ENCODE measurements at regions not wholly inside any gene's neighbourhood (a gene's known extent, or its start where the extent isn't known, plus 50 kb on each side); places are given as distances from the start of the nearest gene placed in this dataset.
A peak's percentile ranks its signal among the peaks of the same experiment; 100 is the strongest.
"Not testable (repeated sequence)": the region's sequence is repeated elsewhere in the genome, so short reads cannot be mapped to it uniquely, and the experiment has no call there.

GRCh38 chr5:163867324-163867723 is 361.9 kb downstream of the MAT2B start:
- H3K27ac ChIP-seq, result no peak overlapping the region
- no peak overlapping the region for H3K4me3 ChIP-seq

DNA sequence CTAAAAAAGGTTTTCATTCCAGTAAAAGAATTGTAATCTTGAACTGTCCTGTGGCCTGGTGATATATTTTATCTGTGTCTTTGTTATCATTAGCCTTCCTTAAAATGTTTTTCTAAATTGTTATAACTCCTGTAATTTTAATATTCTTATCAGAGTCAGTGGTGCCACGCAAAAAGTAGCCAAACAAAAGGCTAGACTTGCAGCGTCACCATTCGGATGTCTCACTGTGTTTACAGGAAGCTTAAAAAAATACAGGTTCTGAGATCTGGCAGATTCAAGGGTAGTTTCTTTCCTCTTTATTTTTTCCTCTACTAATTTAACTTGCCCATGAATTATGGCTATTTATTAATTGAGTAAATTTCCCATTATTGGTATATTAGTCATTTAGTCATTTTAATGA is 362.3 kb downstream of the MAT2B start:
- no peak overlapping the region for H3K4me3 ChIP-seq
- H3K27ac ChIP-seq, result no peak overlapping the region

- Histone ChIP-seq H3K4me3 (no peak overlapping the region), H3K27ac (no peak overlapping the region)
Measured at GRCh38 chr5:163869581-163869980, 364.2 kb downstream of the MAT2B start.

DNA sequence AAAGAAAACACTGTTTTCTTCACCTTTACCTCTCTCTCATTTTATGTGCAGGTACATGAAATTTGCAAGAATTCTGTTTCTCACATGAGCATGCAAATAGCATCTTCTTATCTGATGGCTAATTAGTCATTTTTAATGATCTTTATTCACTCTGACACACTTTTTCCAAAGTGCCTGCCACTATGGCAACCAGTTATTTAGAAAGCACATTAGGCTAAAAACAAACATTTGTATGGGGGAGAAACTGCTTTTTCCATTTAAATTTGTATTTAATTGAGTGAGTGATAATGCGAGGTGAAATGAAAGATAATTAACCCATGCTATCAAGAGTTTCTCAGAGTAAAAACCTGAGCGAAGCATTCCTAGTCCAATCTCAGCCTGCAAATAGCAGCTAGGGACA is 365.0 kb downstream of the MAT2B start:
- no peak overlapping the region for H3K4me3 ChIP-seq
- no peak overlapping the region for H3K27ac ChIP-seq

GRCh38 chr5:163874431-163874830 is 369.0 kb downstream of the MAT2B start:
- H3K4me3 ChIP-seq, result no peak overlapping the region
- H3K27ac ChIP-seq, result no peak overlapping the region

DNA sequence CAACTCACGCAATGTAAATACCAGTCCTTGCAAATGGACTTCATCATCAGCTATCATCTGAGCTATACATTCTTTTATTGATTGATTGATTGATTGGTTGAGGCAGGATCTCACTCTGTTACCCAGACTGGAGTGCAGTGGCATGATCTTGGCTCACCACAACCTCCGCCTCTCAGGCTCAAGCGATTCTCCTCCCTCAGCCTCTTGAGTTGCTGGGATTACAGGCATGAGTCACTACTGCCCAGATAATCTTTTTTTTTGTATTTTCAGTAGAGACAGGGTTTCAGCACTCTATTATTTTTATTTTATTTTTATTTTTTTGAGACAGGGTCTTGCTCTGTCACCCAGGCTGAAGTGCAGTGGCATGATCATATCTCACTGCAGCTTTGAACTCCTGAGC is 369.5 kb downstream of the MAT2B start:
- H3K27ac ChIP-seq, H3K4me3 ChIP-seq: not testable (repeated sequence)

GRCh38 chr5:163877865-163878264 is 372.4 kb downstream of the MAT2B start:
- no peak overlapping the region for H3K4me3 ChIP-seq

GRCh38 chr5:163878490-163878889 is 373.1 kb downstream of the MAT2B start:
- H3K4me3 ChIP-seq, result no peak overlapping the region

More at GRCh38 chr5:163877865-163878264, 372.4 kb downstream of the MAT2B start:
- H3K27ac ChIP-seq, result no peak overlapping the region

GRCh38 chr5:163880302-163880701 is 374.9 kb downstream of the MAT2B start:
- no peak overlapping the region for H3K27ac ChIP-seq
- no peak overlapping the region for H3K4me3 ChIP-seq

More at GRCh38 chr5:163878490-163878889, 373.1 kb downstream of the MAT2B start:
- H3K27ac ChIP-seq, result no peak overlapping the region

DNA sequence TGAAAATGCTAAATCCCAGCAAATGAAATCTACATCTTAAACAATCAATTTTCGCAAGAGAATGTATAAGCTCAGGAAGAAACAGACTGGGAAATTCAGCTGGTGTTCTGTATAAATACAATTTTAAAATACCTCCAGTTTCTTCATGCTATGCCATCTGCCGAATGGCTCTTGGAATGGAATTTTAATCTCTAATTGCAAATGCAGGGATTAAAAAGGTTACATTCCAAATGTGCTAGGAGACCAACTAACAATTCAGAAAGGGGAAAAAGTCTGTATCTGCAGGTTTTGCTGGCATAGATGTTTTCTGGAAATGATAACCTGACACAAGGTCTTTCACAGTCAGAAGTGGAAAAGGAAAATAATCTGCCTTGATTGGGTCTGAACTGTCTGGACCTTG is 379.7 kb downstream of the MAT2B start:
- no peak overlapping the region for H3K4me3 ChIP-seq
- no peak overlapping the region for H3K27ac ChIP-seq

DNA sequence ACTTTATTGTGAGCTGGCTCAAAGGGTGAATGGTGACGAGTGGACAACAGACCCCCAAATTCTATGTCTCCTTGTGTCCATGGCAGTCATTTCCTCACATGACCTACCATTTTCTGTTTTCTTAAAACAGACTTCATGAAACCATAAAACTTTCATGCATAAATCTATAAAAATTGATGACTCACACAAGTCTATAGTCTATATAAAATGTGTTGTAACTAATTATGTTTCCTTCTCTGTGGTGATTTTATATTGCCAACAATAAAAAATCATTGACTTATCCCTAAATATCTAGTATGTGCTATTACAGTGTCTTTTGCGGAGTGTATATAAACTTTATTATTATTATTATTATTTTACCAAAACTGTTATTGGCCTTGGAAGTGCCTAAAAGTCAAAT is 382.4 kb downstream of the MAT2B start:
- no peak overlapping the region for H3K4me3 ChIP-seq
- H3K27ac ChIP-seq, result no peak overlapping the region

- Histone ChIP-seq H3K4me3 (no peak overlapping the region), H3K27ac (no peak overlapping the region)
Measured at GRCh38 chr5:163888366-163888765, 382.9 kb downstream of the MAT2B start.

DNA sequence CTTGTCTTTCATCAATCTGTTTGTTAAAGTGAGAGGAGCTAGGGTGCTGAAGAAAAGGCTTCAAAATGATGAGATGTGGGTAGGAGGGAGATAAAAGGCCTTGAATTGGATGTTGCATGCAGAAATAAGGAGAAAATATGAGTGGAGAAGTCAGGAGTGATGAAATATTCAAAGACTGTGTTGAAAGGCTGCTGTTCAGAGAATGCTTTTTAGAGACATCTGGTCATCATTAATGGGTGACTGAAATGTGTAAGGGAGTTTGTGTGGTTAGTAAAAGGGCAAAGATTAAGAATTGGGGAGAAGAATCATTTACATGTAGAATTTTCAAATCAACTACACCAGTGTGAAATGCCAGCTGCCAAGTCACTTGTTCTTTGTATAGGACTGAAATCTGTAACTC is 383.9 kb downstream of the MAT2B start:
- no peak overlapping the region for H3K4me3 ChIP-seq
- no peak overlapping the region for H3K27ac ChIP-seq

- Histone ChIP-seq H3K27ac (no peak overlapping the region), H3K4me3 (no peak overlapping the region)
Measured at GRCh38 chr5:163890261-163890660, 384.8 kb downstream of the MAT2B start.

DNA sequence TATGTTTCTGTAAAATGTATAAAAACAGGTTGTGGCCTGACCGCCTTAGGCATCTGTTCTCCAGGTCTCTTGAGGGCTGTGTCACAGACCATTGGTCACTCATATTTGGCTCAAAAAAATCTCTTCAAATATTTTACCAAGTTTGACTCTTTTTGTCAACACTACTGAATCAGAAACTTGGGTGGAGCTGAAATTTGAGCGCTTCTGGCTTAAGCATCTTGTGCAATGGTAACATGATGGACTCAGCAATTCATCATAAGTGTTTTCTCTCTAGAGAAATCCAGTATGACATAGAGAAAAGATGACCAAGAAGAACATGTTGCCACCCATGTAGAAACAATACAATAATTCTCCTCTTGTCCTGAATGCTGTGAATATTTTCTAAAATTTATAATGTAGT is 387.9 kb downstream of the MAT2B start:
- Histone ChIP-seq H3K27ac (no peak overlapping the region), H3K4me3 (no peak overlapping the region)

- Histone ChIP-seq H3K4me3 (no peak overlapping the region), H3K27ac (no peak overlapping the region)
Measured at GRCh38 chr5:163894645-163895044, 389.2 kb downstream of the MAT2B start.

DNA sequence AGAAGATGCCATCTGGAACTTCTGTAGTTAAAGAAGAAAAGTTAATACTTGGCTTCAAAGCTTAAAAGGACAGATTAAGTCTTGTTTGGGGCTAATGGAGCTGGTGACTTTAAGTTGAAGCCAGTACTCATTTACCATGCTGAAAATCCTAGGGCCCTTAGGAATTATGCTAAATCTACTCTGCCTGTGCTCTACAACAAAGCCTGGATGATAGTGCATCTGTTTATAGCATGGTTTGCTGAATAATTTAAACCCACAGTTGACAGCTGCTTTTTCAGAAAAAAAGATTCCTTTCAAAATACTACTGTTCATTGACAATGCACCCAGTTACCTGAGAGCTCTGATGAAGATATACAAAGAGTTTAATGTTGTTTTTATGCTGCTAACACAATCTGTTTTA is 393.5 kb downstream of the MAT2B start:
- no peak overlapping the region for H3K4me3 ChIP-seq
- no peak overlapping the region for H3K27ac ChIP-seq

DNA sequence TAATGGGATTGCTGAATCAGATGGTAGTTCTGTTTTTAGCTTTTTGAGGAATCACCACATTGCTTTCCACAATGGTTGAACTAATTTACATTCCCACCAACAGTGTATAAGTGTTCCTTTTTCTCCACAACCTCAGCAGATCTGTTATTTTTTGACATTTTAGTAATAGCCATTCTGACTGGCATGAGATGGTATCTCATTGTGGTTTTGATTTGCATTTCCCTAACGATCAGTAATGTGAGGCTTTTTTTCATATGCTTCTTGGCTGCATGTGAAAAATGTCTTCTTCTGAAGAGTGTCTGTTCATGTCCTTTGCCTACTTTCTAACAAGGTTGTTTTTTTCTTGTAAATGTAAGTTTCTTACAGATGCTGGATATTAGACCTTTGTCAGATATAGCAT is 402.4 kb downstream of the MAT2B start:
- not testable (repeated sequence) for H3K4me3 ChIP-seq, H3K27ac ChIP-seq

DNA sequence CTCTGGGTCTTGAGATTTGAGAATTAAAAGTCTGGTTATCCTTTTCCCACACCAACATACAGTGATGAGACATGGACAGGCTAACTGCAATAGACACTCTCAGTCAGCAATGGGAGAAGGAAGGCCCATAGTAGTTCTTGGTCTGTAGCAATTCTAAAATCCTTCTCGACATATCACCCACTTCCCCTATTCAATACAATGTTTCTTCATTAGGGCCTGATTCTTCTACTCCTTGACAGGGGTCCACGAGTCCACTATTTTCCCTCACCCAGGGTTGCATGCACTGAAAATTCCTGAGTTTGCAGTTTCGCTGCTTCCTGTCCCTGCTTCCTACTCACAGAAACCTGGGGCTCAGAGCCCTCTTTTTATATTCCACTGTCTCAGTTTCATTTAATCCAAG is 402.8 kb downstream of the MAT2B start:
- Histone ChIP-seq H3K27ac (no peak overlapping the region), H3K4me3 (no peak overlapping the region)

- Histone ChIP-seq H3K27ac (no peak overlapping the region), H3K4me3 (no peak overlapping the region)
Measured at GRCh38 chr5:163910226-163910625, 404.8 kb downstream of the MAT2B start.

DNA sequence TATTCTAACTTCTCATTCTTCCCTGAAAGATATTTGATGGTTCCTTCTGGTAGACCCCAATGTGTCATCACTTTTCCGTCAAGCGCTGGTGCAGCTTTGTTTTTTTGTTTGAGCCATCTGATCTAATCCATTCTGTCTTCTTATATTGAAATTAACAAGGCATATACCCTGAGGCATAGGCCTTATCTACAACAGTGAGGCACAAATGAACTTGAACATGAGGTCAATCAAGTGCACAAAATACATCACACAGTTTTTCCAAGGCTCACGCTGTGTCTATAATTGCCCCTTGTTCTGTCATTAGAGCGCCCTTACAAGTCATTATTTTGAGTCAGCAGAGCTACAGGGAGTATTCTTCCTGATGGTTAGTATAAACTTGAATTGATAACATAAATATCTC is 406.6 kb downstream of the MAT2B start:
- no peak overlapping the region for H3K4me3 ChIP-seq
- no peak overlapping the region for H3K27ac ChIP-seq

- no peak overlapping the region for H3K4me3 ChIP-seq
Measured at GRCh38 chr5:163913548-163913947, 408.1 kb downstream of the MAT2B start.

DNA sequence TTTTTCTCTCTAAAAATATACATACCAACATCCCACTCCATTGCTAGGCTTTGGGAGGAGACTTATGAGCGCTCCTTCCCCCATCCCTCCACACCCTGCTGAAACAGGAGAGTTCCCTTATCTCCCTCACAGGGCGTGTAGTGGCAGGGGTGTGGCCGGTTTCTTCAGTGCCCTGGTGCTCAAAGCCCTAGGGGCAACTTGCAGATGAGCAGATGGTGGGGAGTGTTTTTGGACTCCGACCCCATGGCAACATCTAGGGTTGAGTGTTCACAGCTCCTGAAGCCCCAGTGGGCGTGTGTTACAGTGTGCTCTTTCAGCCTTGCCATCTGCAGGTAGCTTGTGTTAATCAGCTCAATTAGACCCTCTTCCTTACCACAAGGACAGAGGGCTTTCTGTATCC is 409.5 kb downstream of the MAT2B start:
- peak overlapping the region in 2 of 21 experiments; percentile 65 to 90 for H3K27ac ChIP-seq
- no peak overlapping the region for H3K4me3 ChIP-seq

More at GRCh38 chr5:163913548-163913947, 408.1 kb downstream of the MAT2B start:
- no peak overlapping the region for H3K27ac ChIP-seq
